HG03175 (cell line): ENCODE measurements at regions not wholly inside any gene's neighbourhood (a gene's known extent, or its start where the extent isn't known, plus 50 kb on each side); places are given as distances from the start of the nearest gene placed in this dataset.
"Not testable (repeated sequence)": the region's sequence is repeated elsewhere in the genome, so short reads cannot be mapped to it uniquely, and the experiment has no call there.

Experiments used
- ATAC-seq: cut with Tn5 transposase; IDR thresholded peaks from one replicate; pipeline ENCODE4 v1.9.1; 2021; ENCODE audit warnings: mild to moderate bottlenecking, moderate library complexity; ENCODE audit not compliant: unreplicated experiment

DNA sequence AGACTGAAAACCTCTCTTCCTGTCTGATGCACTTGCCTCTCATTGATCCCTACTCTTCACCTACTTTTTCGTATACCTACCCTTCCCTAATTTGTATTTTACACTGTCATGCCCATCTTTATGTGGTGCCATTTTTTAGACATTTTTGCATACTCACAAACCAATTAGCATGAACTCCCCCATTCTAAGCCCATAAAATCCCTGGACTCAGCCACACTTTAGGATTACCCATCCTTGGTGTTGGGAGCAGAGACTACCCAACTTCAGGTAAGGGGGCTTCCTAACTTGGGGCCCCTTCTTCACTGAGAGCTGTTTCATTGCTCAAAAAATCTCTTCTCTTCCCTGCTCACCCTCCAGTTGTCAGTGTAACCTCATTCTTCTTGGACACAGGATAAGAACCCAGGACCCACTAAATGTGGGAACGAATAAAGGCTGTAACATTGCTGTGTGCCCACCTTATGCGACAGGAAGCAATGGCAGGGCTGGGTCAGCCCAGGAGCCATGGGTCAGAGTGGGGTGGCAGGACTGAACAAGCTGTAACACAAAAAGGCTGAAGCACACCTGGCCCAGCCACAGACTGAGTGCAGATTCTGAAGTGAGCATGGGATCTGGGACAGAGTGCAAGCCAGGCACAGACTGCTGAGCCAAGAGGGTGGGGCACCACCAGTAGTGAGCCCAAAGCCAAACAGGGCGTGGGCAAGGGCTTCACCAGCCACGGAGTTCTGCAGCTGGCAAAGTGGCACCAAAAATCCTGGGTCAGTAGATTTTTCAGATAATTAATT is 789.1 kb upstream of the HS3ST5 start:
- ATAC-seq = no peak

DNA sequence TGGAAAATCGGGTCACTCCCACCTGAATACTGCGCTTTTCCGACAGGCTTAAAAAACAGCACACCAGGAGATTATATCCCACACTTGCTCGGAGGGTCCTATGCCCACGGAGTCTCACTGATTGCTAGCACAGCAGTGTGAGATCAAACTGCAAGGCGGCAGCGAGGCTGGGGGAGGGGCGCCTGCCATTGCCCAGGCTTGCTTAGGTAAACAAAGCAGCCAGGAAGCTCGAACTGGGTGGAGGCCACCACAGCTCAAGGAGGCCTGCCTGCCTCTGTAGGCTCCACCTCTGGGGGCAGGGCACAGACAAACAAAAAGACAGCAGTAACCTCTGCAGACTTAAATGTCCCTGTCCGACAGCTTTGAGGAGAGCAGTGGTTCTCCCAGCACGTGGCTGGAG is 778.7 kb upstream of the HS3ST5 start:
- not testable (repeated sequence) for ATAC-seq

DNA sequence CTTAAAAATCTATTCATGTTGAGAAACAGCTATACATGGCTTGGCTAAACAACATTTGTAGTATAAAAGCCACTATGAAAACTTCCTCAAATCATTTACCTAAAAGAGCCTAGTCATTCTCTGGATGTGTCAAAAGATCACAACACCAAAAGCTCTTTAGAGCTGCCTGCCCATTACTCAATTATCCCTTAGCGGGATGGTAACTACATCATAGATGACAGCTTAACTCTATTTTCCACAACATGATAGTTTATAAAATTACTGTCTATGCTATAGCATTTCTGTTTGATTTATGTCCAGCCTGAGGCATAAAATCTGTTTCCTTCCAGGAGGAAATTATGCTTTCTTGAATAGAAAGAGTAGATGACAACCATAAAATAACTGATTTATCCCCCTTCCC is 777.6 kb upstream of the HS3ST5 start:
- ATAC-seq = no peak

DNA sequence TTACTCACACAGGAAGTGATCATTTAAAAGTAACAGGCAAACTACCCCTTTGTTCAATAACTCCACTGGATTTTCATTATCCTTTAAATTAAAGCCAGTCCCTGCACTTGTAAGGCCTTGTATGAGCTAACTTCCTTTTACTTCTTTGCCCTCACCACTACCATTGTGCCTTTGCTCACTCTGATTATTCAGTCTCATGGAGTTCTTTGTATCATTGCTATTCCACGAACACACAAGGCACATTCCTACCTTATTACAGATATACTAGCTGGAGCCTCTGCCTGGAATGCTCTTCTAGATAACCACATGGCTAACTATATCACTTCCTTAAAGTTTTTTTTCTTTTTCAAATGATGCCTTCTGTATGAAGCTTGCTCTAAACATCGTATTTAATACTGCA is 748.6 kb upstream of the HS3ST5 start:
- no peak for ATAC-seq

DNA sequence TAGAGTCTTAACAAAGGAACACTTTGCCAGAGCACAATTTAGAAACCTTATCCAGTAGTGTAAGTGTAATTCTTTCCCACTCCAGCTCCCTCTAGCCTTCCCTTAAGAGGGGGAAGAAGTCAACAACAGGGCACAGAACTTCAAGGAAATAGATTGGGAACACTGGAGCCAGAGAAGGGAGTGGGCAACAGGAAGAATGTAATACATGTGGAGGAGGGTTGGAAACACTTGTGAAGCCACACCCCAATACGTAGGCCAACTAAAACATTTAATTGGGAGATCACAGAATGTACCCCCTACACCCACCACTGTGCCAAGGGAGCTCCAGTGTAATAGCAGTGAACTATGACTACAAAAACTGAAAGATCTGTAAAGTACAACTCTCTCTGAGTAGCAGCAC is 735.7 kb upstream of the HS3ST5 start:
- ATAC-seq = no peak

DNA sequence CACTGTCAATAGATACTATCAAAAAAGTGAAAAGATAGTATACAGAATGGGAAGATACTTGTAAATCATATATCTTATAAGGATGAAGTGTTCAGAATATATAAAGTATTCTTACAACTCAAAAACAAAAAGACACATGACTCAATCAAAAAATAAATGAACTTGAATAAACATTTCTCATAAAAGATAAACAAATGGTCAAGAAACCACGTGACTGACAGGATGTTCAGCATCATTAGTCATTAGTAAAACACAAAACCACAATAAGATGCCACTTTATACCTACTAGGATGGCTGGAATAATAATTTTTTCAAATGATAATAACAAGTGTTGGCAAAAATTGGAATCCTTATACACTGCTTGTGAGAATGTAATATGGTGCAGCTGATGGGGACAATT is 729.1 kb upstream of the HS3ST5 start:
- no peak for ATAC-seq

DNA sequence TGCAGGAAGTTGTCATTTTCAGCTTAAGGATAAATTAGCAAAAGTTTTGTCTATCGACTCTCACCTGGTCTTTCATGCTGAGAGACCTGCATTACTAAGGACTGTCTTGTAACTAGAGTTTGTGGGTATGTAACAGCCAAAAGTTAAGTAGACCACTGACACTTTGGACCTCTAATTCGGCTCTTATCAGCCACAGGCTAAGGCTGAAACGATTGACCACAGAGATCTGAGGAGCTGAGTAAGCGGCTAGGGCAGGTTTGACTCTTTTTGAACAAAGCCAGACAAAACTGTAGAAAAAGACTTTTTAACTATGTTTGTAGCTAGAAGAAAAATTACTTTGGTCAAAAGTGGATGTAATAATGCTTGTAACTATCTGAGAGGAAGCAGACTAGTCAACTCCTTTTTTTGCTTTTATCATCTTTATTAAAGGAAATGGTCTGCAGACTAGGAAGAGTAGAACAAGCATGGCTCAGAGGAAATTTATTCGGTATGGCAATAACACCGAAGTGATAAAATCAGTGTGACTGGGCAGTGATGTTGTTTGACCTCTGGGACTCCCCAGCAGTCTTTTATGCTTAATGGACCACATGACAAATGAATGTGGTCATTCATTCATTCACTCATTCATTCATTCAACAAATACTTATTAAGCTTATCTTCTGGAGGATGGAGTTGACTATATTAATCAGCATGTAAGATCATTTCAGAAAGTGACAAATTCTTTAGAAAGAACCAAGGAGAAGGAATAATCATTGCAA is 725.0 kb upstream of the HS3ST5 start:
- no peak for ATAC-seq

DNA sequence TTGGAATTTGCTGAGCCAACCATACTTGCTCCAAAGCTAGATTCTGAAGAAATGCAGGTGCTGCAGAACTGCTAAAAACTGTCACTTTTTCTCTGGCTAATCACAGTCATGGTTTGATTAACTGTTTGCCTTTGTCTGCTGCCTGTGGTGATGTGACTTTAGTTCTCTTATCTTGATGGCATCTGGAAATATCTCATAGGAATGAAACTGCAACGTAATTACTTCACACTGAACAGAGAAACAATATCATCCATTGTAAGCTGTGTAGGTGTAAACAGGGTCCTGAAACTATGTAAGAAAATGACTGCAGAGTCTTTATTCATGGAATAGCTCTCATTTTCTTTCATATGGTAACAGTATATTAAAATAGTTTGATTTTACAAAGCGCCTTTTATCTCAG is 721.9 kb upstream of the HS3ST5 start:
- ATAC-seq = no peak

DNA sequence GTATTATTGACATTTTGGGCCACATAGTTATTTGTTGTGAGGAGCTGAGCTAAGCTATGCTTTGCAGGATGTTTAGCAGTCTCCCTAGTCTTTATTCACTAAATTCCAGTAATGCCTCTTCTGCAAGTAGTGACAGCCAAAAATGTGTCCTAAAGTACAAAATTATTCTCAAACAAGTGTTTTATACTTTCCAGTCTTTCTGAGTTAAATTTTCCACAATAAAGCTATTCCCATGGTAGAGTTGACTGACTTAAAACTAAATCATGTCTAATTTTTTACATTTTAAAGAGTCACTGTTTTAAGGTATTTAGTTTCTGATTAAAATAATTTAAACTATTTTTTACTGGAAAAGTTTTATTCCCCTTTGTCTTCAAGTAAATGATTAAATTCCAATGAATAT is 717.8 kb upstream of the HS3ST5 start:
- ATAC-seq = no peak

DNA sequence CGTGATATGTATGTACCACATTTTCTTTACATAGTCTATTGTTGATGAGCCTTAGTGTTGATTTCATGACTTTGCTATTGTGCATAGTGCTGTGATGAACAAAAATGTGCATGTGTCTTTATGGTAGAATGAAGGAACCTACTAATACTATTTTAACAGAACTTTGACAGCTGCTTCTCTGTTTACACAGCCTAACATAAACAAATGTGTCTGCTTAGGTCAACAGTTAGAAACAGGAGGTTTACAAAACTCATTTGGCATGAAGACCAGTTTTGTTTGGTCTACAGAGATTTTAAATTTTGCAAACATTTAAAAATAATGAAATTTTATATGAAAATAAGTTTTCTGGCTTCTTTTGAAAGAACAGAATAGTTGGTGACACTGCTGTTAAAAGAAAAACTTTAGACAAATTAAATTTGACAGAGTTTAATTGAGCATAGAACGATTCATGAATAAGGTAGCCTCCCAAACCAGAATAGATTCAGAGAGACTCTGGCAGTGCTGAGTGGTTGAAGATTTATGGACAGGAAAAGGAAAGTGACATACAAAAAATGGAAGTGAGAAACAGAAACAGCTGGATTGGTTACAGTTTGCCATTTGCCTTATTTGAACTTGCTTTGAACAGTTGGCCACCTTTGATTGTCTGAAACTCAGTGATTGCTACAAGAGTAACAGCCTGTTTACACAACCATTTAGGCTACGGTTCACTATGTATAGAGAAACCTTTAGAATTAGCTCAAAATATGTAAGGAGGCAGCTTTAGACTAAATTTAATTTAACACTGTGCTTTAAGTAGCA is 715.8 kb upstream of the HS3ST5 start:
- ATAC-seq = no peak

DNA sequence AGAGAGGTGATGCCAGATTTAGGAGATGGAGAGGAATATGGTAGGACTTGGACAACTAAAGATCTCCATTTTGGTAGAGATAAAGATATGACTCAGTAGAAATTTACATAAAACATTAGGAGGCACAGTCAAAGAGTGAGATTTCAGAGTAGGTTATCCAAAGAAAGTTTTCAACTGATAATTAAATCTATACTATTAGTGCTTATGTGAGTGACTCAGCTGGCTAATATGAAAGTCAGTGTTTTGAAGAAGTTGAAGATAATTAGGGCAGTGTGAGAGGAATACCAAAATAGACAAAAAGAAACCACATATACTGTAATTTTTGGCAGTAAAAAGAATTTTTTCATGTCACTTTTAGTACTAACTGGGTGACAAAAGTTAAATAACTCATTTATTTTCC is 712.8 kb upstream of the HS3ST5 start:
- ATAC-seq = no peak

DNA sequence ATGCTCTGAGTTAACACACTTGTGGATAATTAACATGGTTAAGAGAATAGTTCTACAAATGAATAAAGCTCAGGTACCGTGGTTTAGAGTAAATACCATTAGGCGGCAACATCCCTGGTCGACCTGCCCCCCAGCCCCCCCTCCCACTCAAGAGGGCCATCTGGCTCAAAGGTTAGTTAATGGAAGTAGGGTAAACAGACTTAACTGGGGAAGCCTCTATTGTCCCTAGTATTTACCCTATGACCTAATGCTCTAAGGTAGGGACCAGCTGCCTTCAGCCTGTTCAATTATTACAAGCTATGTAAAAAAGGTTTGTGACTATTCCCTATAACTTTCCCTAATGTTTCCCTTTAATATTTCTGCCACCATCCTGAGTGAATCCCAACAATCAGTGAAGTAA is 711.4 kb upstream of the HS3ST5 start:
- not testable (repeated sequence) for ATAC-seq

DNA sequence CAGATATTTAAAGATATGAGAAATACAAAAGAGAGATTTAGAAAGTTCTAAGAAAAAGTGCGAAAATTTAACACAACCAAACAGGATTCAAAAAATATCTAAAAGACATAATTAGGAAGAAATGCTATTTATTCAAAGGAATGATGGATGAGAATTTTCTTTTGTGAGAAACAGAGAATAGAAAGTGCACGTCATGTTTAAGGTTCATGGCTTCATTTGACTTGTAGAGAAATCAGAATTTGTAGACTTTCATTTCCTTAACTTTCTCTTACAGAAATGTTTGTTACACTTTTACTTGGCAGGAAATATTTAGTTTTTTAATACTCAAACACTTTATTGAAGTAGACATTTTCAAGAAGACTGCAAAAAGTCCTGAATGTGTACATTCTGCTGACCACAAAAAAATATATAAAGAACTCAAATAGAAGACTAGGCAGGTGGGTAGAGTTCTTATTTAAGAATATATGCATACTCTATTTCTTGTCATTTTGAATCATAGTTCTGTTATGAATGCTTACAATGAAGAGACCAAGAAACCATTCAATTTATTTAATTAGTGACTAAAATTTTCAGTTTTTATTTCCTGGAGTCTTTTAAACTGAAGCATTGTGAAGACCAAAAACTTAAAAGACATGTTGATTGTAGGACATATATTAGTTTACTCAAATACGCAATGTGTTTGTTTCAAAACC is 710.5 kb upstream of the HS3ST5 start:
- no peak for ATAC-seq

DNA sequence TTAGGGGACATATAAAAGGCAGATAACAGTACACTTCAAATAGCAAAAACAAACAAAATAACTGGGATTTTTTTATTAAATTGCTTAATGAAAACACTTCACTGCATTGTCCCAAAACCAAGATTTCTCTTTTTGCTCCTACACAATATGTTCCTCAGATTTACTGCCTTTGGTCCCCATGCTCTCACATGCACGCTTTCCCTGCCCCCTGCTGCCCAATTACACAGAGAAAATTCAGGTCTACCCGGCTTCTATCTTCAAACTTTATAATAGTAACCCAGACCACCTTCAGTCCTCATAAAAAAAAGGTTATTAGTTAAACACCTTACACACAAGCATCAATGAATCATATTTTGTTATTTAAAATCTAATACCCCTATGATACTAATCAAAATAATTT is 673.8 kb upstream of the HS3ST5 start:
- ATAC-seq = no peak

DNA sequence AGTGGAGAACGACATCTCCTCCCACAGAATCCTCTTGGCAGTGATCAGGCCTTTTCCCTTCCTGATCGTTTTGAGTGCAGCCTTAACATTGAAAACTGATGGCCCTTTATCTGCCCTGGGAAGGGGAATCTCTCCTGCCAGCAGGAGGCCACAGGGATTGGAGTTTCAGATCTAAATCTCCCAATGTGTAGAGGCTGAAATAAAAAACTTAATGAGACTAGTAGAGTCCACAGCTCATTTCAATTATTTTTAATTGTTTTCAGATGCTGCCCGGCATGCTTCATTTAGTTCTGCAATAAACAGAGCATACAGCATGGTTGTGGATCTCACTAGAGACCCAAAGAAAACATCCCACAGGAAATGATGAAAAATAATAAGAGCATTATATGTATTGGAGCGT is 662.2 kb upstream of the HS3ST5 start:
- ATAC-seq = no peak

DNA sequence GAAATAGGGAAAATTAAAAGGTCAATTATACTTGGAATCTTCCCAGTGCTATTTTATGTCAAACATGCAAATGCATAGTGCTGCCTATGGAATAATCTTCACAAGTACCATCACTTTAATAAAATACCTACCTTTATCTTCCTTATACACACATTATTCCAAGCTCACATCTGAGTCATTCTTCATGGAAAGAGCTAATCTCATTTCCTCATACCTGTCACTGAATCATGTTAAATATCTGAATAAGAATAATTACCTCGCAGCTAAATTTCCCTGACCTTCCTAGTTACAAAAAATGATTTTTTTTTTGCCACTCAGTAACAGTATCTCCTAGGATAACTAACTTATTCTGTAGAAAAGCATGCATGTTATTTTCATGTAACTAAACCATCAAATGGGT is 661.4 kb upstream of the HS3ST5 start:
- ATAC-seq = no peak

DNA sequence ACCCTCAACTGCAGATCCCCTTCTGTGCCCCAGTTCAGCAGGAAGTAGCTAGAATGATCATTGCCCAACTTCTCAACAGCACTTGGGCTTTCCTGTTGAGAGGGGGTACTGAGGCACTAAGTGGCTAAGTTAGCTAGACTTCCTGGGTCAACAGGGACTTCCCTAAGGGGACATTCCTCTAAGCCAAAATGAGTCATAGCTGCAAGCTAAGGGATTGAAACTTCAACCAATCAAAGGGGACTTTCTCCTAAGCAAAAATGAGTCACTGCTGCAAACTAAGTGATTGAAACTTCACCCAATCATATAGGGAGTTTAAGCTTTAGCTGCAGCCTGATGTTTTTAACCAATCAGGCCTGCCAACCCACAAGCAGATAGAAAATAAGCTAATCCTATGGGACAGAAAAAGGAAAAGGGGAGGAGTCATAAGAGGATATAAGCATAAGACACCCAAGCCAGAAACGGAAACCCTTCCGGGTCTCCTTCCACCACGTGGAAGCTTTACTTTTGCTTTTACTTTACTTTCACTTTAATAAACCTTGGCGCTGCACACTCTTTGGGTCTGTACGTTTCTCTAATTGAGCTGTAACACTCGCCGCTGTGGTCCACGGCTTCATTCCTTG is 659.0 kb upstream of the HS3ST5 start:
- ATAC-seq = no peak

DNA sequence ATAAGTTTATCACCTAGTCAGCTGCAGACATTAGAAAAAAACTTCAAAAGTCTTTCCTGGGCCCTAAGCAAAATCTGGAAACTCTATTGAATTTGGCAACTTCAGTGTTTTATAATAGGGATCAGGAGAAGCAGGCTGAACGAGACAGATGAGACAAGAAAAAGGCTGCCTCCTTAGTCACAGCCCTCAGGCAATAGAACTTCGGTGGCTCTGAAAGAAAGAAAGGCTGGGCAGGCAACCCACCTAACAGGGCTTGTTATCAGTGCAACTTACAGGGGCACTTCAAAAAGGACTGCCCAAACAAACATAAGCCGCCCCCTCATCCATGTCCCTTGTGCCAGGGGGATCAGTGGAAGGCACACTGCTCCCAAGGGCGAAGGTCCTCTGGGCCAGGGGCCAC is 657.9 kb upstream of the HS3ST5 start:
- no peak for ATAC-seq

DNA sequence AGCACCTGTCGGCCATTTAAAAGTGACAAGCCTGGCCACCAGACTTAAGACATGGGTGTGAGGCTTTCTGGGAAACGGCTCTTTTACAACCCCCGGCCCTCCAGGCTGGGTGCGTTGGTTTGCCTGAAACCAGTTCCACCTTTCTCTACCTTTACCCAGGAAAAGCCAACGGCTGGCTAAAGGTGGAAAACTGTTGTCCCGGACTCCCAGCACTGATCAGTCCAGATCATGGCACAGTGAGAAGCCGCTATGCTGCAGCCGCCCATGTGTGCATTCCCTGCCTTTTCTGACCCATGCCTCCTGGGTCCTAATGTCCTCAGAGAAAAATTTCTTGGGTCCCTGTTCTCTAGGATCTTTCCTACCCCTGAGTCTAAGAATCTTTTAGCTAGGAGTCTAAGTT is 655.7 kb upstream of the HS3ST5 start:
- no peak for ATAC-seq

DNA sequence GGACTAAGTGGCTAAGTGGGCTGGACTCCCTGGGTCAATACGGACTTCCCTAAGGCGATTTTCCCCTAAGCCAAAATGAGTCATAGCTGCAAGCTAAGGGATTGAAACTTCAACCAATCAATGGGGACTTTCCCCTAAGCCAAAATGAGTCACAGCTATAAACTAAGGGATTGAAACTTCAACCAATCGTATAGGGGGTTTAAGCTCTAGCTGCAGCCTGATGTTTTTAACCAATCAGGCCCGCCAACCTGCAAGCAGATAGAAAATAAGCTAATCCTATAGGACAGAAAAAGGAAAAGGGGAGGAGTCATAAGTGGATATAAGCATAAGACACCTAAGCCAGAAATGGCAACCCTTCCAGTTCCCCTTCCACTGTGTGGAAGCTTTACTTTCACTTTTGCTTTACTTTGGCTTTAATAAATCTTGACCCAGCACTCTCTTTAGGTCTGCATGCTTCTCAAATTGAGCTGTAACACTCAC is 655.0 kb upstream of the HS3ST5 start:
- ATAC-seq = peak; percentile 84

DNA sequence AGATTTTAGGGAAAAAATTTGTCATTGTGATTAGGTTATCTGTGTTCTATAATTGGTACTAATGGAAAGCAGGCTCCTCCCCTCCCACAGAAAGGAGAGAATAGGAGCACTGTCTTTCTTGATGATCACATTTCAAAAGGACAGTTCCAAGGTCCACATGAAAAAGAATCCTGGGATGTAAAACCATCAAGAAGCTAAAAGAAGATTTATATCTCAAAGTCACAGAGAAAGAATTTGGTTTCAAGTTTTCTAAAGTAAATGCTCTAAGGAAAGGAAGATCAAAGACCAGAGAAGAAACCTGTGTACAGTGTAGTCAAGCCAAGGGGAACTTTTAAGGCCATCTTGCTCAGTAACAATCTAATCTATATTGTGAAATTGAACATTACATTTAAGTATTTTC is 652.7 kb upstream of the HS3ST5 start:
- no peak for ATAC-seq
